ENCODE measurements at regions not wholly inside any gene's neighbourhood (a gene's known extent, or its start where the extent isn't known, plus 50 kb on each side); places are given as distances from the start of the nearest gene placed in this dataset.

DNA sequence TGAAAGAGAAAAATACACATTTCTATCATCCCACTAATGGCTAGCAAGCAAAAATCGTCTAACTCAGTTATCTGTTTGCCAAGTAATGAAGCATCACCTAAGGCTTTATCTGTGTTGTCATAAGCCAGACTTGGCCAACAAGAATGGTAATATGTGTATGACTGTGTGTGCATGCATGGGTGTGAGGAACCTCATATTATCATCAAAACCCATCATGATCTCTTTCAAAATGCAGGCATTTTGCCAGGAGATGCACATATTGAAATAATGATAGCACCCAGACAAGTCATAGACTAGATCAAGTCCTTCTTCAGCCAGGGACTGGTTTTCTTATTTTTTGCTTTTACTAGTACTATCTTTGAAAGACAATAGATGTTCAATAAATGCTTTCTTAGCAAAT is 172.5 kb upstream of the FMR1 start:
- Histone ChIP-seq H3K9me3 (no peaks in the 10 kb centered on the region), H3K27ac (no peak overlapping the region), H3K36me3 (no peaks in the 10 kb centered on the region), H3K4me3 (no peak overlapping the region), H3K27me3 (no peaks in the 10 kb centered on the region), H3K4me1 (no peaks in the 10 kb centered on the region)
- no peak for TF ChIP-seq POLR2A (IDR thresholded peaks at IDR 0.05)
- TF ChIP-seq, protein P1, sequence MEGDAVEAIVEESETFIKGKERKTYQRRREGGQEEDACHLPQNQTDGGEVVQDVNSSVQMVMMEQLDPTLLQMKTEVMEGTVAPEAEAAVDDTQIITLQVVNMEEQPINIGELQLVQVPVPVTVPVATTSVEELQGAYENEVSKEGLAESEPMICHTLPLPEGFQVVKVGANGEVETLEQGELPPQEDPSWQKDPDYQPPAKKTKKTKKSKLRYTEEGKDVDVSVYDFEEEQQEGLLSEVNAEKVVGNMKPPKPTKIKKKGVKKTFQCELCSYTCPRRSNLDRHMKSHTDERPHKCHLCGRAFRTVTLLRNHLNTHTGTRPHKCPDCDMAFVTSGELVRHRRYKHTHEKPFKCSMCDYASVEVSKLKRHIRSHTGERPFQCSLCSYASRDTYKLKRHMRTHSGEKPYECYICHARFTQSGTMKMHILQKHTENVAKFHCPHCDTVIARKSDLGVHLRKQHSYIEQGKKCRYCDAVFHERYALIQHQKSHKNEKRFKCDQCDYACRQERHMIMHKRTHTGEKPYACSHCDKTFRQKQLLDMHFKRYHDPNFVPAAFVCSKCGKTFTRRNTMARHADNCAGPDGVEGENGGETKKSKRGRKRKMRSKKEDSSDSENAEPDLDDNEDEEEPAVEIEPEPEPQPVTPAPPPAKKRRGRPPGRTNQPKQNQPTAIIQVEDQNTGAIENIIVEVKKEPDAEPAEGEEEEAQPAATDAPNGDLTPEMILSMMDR (IDR thresholded peaks at IDR 0.05) = no peak
- no peak for DNase-seq
- intact Hi-C loops (cut with DNase I; ENCODE audit: low total_unique reads) = no loop called here

DNA sequence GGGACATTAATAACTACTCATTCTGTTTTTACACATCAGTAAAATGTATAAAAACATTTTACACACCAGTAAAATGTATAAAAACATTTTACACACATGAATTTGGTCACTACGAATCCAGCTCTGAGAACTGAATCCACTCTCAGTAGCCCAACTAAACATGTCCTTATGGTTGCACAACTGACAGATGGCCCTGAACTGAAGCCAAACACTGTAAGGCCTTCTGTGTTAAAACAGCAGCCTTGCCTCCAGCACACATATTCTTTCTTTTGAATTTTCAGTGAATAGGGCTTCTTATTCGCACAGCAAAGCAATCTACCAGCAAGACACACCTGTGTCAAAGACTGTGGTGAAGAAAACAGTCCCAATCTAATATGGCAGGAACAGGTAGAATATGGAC is 169.9 kb upstream of the FMR1 start:
- intact Hi-C loops (cut with DNase I; ENCODE audit: low total_unique reads) = no loop called here

DNA sequence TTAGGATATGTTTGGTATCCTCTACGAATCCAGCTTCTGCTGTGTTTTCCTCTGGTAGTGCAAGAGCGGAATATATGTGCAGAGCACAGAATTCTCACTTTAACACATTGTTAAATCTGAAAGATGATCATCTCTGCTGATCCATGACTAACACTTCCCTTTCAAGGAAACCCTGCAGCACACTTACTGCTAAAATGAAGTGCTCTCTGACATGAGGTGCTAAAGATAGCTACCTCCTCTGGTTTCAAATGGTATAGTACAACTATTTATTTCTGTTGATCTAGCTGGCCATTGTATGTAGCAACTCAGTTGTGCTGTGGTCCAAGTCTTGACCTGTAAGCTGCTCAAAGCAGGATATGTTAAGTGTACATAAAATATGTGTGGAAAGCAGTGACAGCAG is 162.4 kb upstream of the FMR1 start:
- H3K4me3 ChIP-seq = no peak overlapping the region
- no peaks in the 10 kb centered on the region for H3K9me3 ChIP-seq
- intact Hi-C loops (cut with DNase I; ENCODE audit: low total_unique reads) = no loop called here
- H3K27me3 ChIP-seq = no peaks in the 10 kb centered on the region
- no peak overlapping the region for H3K27ac ChIP-seq
- TF ChIP-seq, protein P1 (IDR thresholded peaks at IDR 0.05) = no peak
- TF ChIP-seq POLR2A (IDR thresholded peaks at IDR 0.05) = no peak
- H3K4me1 ChIP-seq = no peaks in the 10 kb centered on the region
- DNase-seq = no peak
- no peaks in the 10 kb centered on the region for H3K36me3 ChIP-seq

More for the DNA sequence above, 169.9 kb upstream of the FMR1 start:
- DNase-seq = no peak
- TF ChIP-seq POLR2A (IDR thresholded peaks at IDR 0.05) = no peak
- TF ChIP-seq, protein P1 (IDR thresholded peaks at IDR 0.05) = no peak
- H3K4me1 ChIP-seq = no peaks in the 10 kb centered on the region
- no peaks in the 10 kb centered on the region for H3K9me3 ChIP-seq
- no peaks in the 10 kb centered on the region for H3K27me3 ChIP-seq
- no peaks in the 10 kb centered on the region for H3K36me3 ChIP-seq
- no peak overlapping the region for H3K27ac ChIP-seq
- no peak overlapping the region for H3K4me3 ChIP-seq

DNA sequence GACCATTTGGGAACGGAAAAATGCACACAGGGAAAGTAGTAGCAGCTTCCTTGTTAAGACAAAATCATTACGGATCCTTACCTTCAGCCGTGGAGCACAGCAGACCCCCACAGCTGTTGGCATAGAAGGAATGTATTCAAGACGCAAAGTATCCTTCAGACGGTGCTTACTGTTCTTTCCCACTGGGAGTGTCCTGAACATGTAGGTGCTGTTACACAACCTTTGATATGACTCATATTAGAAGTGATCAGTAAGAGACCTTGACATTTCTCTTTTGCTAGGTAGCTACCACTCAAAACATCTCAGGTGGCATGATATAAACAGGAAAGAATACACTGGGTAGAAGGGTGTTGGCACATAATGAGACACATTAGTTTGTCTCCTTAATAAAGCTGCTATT is 154.0 kb upstream of the FMR1 start:
- Histone ChIP-seq H3K27me3 (no peaks in the 10 kb centered on the region), H3K4me3 (no peak overlapping the region), H3K36me3 (no peaks in the 10 kb centered on the region), H3K4me1 (no peaks in the 10 kb centered on the region), H3K9me3 (no peaks in the 10 kb centered on the region), H3K27ac (no peak overlapping the region)
- no peak for DNase-seq
- TF ChIP-seq, protein P1 (IDR thresholded peaks at IDR 0.05) = no peak
- TF ChIP-seq POLR2A (IDR thresholded peaks at IDR 0.05) = no peak
- intact Hi-C loops (cut with DNase I; ENCODE audit: low total_unique reads) = no loop called here

DNA sequence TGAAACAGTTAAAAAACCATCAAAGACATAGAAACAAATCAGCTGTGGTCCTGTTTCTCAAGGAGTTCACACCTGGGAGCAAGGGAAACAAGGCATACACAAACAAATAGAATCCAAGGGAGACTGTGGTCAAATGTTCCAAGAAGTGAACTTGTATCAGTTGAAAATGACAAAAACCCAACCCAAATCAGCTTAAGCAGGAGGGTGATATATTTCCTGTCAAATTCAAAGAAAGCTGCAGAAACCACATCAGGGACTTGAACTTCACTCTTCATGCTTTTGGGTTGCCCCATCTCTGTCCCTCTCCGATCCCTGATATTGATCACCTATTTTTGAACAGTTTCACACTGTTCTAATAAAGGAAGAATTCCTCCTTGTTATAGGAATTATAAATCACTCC is 148.6 kb upstream of the FMR1 start:
- H3K27ac ChIP-seq = no peak overlapping the region
- TF ChIP-seq, protein P1 (IDR thresholded peaks at IDR 0.05) = no peak
- TF ChIP-seq POLR2A (IDR thresholded peaks at IDR 0.05) = no peak
- intact Hi-C loops (cut with DNase I; ENCODE audit: low total_unique reads) = no loop called here

More for the DNA sequence above, 148.6 kb upstream of the FMR1 start:
- no peak overlapping the region for H3K4me3 ChIP-seq
- no peaks in the 10 kb centered on the region for H3K27me3 ChIP-seq
- H3K4me1 ChIP-seq = no peaks in the 10 kb centered on the region
- DNase-seq = no peak
- no peaks in the 10 kb centered on the region for H3K36me3 ChIP-seq
- no peaks in the 10 kb centered on the region for H3K9me3 ChIP-seq

Measured in uterus (tissue), 3 donors.